ENCODE measurements at regions not wholly inside any gene's neighbourhood (a gene's known extent, or its start where the extent isn't known, plus 50 kb on each side); places are given as distances from the start of the nearest gene placed in this dataset.

DNA sequence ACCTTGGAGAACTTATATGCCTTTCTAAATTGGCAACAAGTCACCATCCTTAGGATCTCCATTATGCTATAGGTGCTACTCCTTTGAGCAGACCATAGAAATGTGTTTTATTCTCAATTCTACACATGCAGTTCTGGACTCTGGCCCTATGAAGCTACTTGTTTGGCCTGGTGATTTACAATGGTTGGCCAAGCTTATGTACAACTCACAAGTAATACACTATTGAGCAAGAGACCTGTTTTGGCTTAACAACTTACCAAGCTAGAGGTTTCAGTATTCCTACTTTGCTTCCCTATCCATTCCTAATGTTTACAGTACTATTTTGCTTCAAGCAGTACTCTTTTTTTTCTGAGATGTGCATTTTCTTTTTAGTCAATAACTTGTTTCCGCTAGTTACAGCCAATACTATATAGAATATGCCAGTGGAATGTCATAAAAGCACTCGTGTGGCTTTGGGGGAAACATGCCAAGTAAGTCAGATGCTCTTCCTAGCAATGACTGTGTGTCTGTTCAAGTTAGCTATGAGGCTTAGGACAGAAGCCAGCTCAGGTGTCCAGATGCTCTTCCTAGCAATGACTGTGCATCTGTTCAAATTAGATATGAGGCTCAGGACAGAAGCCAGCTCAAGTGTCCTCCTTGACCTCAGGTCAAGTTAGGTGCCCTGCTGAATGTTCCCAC lies 174.9 kb upstream of the SEMA6D start:
- no peak overlapping the region for H3K27ac Mint-ChIP-seq
- POLR2A ChIA-PET: no interaction called here

GRCh38 chr15:47548231-47548630 lies 169.1 kb upstream of the SEMA6D start:
- H3K4me3 Mint-ChIP-seq: no peak overlapping the region
- ATAC-seq (no peak), DNase-seq (no peak)
- no peaks in the 10 kb centered on the region for H3K36me3 Mint-ChIP-seq (ENCODE audit: low read depth)
- POLR2A ChIA-PET: no interaction called here
- no peaks in the 10 kb centered on the region for H3K9me3 Mint-ChIP-seq (ENCODE audit: low read depth)
- no peaks in the 10 kb centered on the region for H3K4me1 Mint-ChIP-seq
- no peaks in the 10 kb centered on the region for H3K27me3 Mint-ChIP-seq
- no peak overlapping the region for H3K27ac Mint-ChIP-seq
- CTCF ChIA-PET: no interaction called here
- intact Hi-C loops (cut with DNase I, micrococcal nuclease): no loop called here

More for the DNA sequence above, 174.9 kb upstream of the SEMA6D start:
- no peak overlapping the region for H3K4me3 Mint-ChIP-seq
- intact Hi-C loops (cut with DNase I, micrococcal nuclease): loop anchor here in 1 of 2 experiments (5.0 kb wide), 1 partner anchor 35 kb away; no protein-coding TSS in a partner anchor
- no peak for ATAC-seq
- no peaks in the 10 kb centered on the region for H3K9me3 Mint-ChIP-seq (ENCODE audit: low read depth)
- no peaks in the 10 kb centered on the region for H3K4me1 Mint-ChIP-seq
- no peak for DNase-seq
- no peaks in the 10 kb centered on the region for H3K36me3 Mint-ChIP-seq (ENCODE audit: low read depth)
- no peaks in the 10 kb centered on the region for H3K27me3 Mint-ChIP-seq
- CTCF ChIA-PET: no interaction called here

DNA sequence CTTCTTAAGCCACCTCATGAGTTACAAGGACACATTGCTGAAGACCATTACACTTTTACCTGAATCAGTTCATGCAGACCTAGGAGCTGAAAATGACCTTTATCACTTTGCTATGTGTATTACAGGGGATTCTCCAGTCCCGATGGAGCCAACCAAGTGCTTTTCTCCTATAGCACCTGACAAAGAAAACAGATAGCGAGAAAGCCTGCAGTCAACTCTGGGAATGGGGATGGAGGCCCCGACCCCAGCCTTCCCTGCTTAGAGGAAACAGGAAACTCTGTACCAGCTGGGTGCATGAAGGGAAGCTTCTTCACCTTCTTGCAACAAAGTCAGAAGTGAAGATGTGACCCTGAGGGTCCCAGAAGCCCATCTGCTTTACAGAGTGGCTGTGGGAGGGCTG lies 168.3 kb upstream of the SEMA6D start:
- Mint-ChIP-seq H3K27me3 (no peaks in the 10 kb centered on the region), H3K4me3 (no peak overlapping the region), H3K9me3 (ENCODE audit: low read depth) (no peaks in the 10 kb centered on the region), H3K27ac (no peak overlapping the region), H3K36me3 (ENCODE audit: low read depth) (no peaks in the 10 kb centered on the region), H3K4me1 (no peaks in the 10 kb centered on the region)
- ChIA-PET POLR2A (no interaction called here), CTCF (no interaction called here)
- intact Hi-C loops (cut with DNase I, micrococcal nuclease): no loop called here
- no peak for DNase-seq
- ATAC-seq: no peak

DNA sequence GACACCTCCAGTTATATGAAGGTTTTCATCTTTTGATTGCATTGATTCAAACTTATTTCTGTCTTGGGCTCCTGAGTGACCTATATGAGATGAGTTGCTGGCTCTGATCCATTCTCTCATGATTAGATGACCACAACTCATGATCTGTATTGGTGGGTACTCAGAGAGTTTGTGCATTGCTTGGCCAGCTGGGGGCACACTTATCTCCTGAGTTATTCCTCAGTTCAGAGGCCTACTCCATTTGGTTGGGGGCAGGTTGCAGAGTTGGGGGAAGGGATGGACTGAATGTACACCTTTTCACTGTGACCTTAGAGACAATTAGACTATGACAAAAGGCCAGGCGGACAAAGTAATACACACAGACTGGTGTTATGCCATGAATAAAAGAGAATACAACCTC lies 166.2 kb upstream of the SEMA6D start:
- Mint-ChIP-seq H3K36me3 (ENCODE audit: low read depth) (no peaks in the 10 kb centered on the region), H3K4me1 (no peaks in the 10 kb centered on the region), H3K4me3 (no peak overlapping the region), H3K9me3 (ENCODE audit: low read depth) (no peaks in the 10 kb centered on the region), H3K27ac (no peak overlapping the region), H3K27me3 (no peaks in the 10 kb centered on the region)
- intact Hi-C loops (cut with DNase I, micrococcal nuclease): no loop called here
- ATAC-seq: no peak
- ChIA-PET CTCF (no interaction called here), POLR2A (no interaction called here)
- DNase-seq: no peak

DNA sequence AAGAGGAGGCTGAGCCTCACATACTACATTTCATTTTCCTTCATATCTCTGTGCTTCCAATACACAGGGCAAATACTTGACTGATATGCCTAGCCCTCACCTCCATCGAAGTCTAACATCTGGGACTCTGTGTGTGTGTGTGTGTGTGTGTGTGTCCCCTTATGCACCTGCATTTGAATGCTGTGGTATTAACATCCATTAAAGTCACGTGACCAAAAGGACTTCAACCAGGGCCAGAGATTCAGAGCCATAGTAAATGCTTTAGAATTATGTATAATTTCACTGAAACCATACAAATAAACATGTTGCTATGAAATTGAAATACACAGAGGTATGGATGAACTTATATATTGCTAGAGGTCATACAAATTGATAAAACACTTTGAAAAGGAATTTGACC lies 165.8 kb upstream of the SEMA6D start:
- H3K4me3 Mint-ChIP-seq: no peak overlapping the region
- H3K27ac Mint-ChIP-seq: no peak overlapping the region
- H3K9me3 Mint-ChIP-seq (ENCODE audit: low read depth): no peaks in the 10 kb centered on the region
- no peak for DNase-seq
- H3K4me1 Mint-ChIP-seq: no peaks in the 10 kb centered on the region
- H3K36me3 Mint-ChIP-seq (ENCODE audit: low read depth): no peaks in the 10 kb centered on the region
- H3K27me3 Mint-ChIP-seq: no peaks in the 10 kb centered on the region
- POLR2A ChIA-PET: no interaction called here
- CTCF ChIA-PET: no interaction called here
- intact Hi-C loops (cut with DNase I, micrococcal nuclease): no loop called here
- no peak for ATAC-seq

DNA sequence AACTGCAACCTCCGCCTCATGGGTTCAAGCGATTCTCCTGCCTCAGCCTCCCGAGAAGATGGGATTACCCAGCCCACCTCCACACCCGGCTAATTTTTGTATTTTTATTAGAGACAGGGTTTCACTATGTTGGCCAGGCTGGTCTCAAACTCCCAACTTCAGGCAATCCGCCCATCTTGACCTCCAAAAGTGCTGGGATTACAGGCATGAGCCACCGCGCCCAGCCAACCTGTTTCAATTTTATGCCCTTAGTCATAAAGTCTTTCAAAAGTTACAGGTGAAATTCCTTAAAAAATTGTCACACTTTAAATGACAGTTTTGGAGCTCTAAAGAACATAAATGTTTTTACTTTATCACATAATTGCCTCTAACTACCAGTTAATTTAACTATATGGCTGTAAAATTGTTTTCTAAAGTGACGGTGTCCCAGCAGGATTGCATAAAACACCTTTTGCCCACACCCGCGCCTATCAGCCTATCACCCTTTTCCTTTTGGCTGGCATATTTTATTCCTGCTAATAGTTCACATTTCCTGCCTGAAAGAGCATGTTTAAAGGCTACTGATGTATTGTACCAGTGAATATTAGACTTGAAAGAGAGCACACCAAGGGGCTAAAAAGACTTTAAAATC lies 164.2 kb upstream of the SEMA6D start:
- DNase-seq: no peak
- H3K27me3 Mint-ChIP-seq: no peaks in the 10 kb centered on the region
- ChIA-PET POLR2A (no interaction called here), CTCF (no interaction called here)
- intact Hi-C loops (cut with DNase I, micrococcal nuclease): no loop called here
- no peak for ATAC-seq
- no peak overlapping the region for H3K4me3 Mint-ChIP-seq
- H3K27ac Mint-ChIP-seq: no peak overlapping the region
- H3K4me1 Mint-ChIP-seq: no peaks in the 10 kb centered on the region
- H3K36me3 Mint-ChIP-seq (ENCODE audit: low read depth): no peaks in the 10 kb centered on the region
- H3K9me3 Mint-ChIP-seq (ENCODE audit: low read depth): no peaks in the 10 kb centered on the region

GRCh38 chr15:47553947-47554346 lies 163.4 kb upstream of the SEMA6D start:
- H3K4me1 Mint-ChIP-seq: no peaks in the 10 kb centered on the region
- no peak overlapping the region for H3K4me3 Mint-ChIP-seq
- intact Hi-C loops (cut with DNase I, micrococcal nuclease): no loop called here
- no peaks in the 10 kb centered on the region for H3K36me3 Mint-ChIP-seq (ENCODE audit: low read depth)
- ChIA-PET POLR2A (no interaction called here), CTCF (no interaction called here)
- H3K9me3 Mint-ChIP-seq (ENCODE audit: low read depth): no peaks in the 10 kb centered on the region
- no peaks in the 10 kb centered on the region for H3K27me3 Mint-ChIP-seq
- ATAC-seq: no peak
- DNase-seq: no peak
- no peak overlapping the region for H3K27ac Mint-ChIP-seq

GRCh38 chr15:47561102-47561501 lies 156.2 kb upstream of the SEMA6D start:
- DNase-seq (no peak), ATAC-seq (no peak)
- H3K36me3 Mint-ChIP-seq (ENCODE audit: low read depth): no peaks in the 10 kb centered on the region
- intact Hi-C loops (cut with DNase I, micrococcal nuclease): loop anchor here in 1 of 2 experiments (5.0 kb wide), 1 partner anchor 54 kb away; no protein-coding TSS in a partner anchor
- H3K27me3 Mint-ChIP-seq: no peaks in the 10 kb centered on the region
- ChIA-PET POLR2A (no interaction called here), CTCF (no interaction called here)
- H3K4me1 Mint-ChIP-seq: no peaks in the 10 kb centered on the region
- H3K27ac Mint-ChIP-seq: no peak overlapping the region
- H3K4me3 Mint-ChIP-seq: no peak overlapping the region
- peaks cover 10% of the 10 kb centered on the region for H3K9me3 Mint-ChIP-seq (ENCODE audit: low read depth)

- H3K27me3 Mint-ChIP-seq: no peaks in the 10 kb centered on the region
- intact Hi-C loops (cut with DNase I, micrococcal nuclease): no loop called here
- no peak for DNase-seq
- H3K4me3 Mint-ChIP-seq: no peak overlapping the region
- no peak overlapping the region for H3K27ac Mint-ChIP-seq
- no peaks in the 10 kb centered on the region for H3K4me1 Mint-ChIP-seq
- ChIA-PET CTCF (no interaction called here), POLR2A (no interaction called here)
- ATAC-seq: no peak
- peaks cover 2% of the 10 kb centered on the region for H3K9me3 Mint-ChIP-seq (ENCODE audit: low read depth)
- H3K36me3 Mint-ChIP-seq (ENCODE audit: low read depth): no peaks in the 10 kb centered on the region
These were observed 151.4 kb upstream of the SEMA6D start for GRCh38 chr15:47565949-47566348.

GRCh38 chr15:47566610-47567009 lies 150.7 kb upstream of the SEMA6D start:
- Mint-ChIP-seq H3K4me3 (no peak overlapping the region), H3K27ac (no peak overlapping the region), H3K4me1 (no peaks in the 10 kb centered on the region), H3K9me3 (ENCODE audit: low read depth) (no peaks in the 10 kb centered on the region), H3K27me3 (no peaks in the 10 kb centered on the region), H3K36me3 (ENCODE audit: low read depth) (no peaks in the 10 kb centered on the region)
- intact Hi-C loops (cut with DNase I, micrococcal nuclease): no loop called here
- ATAC-seq (no peak), DNase-seq (no peak)
- ChIA-PET POLR2A (no interaction called here), CTCF (no interaction called here)

DNA sequence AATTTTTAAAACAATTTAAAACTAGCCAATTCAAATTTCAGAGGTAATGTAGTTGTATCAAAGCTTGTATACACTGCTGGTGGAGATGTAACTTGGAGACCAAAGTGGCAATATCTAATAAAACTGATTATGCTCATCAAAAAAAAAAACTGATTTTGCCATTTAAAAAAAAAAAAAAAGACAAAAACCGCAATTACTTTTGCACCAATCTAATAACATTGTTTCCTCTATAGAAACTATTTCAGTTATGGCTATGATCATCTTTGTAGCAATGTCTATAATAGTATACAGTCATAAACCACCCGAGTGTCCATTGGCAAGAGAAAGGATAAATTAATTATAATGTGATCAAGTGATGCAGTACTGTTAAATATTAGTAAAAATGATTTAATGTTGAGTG lies 149.3 kb upstream of the SEMA6D start:
- Mint-ChIP-seq H3K27me3 (no peaks in the 10 kb centered on the region), H3K27ac (no peak overlapping the region), H3K4me1 (no peaks in the 10 kb centered on the region), H3K4me3 (no peak overlapping the region), H3K9me3 (ENCODE audit: low read depth) (no peaks in the 10 kb centered on the region), H3K36me3 (ENCODE audit: low read depth) (no peaks in the 10 kb centered on the region)
- intact Hi-C loops (cut with DNase I, micrococcal nuclease): no loop called here
- DNase-seq (no peak), ATAC-seq (no peak)
- POLR2A ChIA-PET: no interaction called here
- CTCF ChIA-PET: no interaction called here

DNA sequence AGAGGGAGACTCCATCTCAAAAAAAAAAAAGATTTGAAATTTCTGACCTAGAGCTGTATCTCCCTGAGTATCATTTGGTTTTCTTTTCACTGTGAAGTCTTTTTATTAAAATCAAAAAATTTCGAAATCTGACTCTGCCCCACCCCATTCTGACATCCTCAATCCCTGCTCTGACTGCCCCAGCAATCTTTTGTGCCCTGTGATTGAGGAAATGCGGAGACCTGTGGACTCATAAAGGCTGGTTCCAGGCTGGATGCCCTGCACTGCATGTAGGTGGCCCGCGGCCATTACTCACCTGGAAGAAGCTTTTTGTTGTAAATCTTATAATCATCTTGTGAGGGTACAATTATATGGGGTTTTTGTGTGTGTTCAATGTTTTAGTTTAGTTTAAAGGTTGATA lies 147.3 kb upstream of the SEMA6D start:
- ChIA-PET CTCF (no interaction called here), POLR2A (no interaction called here)
- ATAC-seq (no peak), DNase-seq (no peak)
- Mint-ChIP-seq H3K36me3 (ENCODE audit: low read depth) (no peaks in the 10 kb centered on the region), H3K4me1 (no peaks in the 10 kb centered on the region), H3K4me3 (no peak overlapping the region), H3K27ac (no peak overlapping the region), H3K9me3 (ENCODE audit: low read depth) (no peaks in the 10 kb centered on the region), H3K27me3 (peaks cover 2% of the 10 kb centered on the region)
- intact Hi-C loops (cut with DNase I, micrococcal nuclease): no loop called here

DNA sequence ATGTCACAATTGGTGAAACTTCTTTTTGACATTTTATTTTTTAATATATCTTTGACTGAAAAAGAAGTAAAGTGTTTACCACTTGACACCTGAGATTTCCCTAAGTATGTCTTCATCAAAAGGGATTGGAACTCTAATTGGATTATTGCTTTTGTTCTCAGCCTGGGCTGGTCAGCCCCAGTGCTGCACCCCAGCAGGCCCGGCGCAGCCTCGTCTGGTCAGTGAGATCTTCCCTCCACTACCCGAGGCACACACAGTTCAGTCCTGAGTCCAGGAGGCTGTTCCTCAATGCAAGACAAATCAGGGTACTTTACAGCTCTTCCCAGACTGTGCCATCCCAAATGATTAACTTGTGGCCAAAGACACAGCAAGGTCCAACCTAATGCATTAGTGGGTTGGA lies 146.9 kb upstream of the SEMA6D start:
- no peak overlapping the region for H3K27ac Mint-ChIP-seq
- ATAC-seq (no peak), DNase-seq (no peak)
- peaks cover 2% of the 10 kb centered on the region for H3K27me3 Mint-ChIP-seq
- ChIA-PET CTCF (no interaction called here), POLR2A (no interaction called here)
- intact Hi-C loops (cut with DNase I, micrococcal nuclease): no loop called here
- H3K36me3 Mint-ChIP-seq (ENCODE audit: low read depth): no peaks in the 10 kb centered on the region
- no peaks in the 10 kb centered on the region for H3K4me1 Mint-ChIP-seq
- H3K4me3 Mint-ChIP-seq: no peak overlapping the region
- no peaks in the 10 kb centered on the region for H3K9me3 Mint-ChIP-seq (ENCODE audit: low read depth)

Measured in activated CD4-positive, alpha-beta T cell treated with anti-CD3 and anti-CD28 coated beads for 36 hours (primary cell).